CD4-positive, alpha-beta T cell (primary cell): ENCODE measurements at regions not wholly inside any gene's neighbourhood (a gene's known extent, or its start where the extent isn't known, plus 50 kb on each side); places are given as distances from the start of the nearest gene placed in this dataset.

Experiments
- ATAC-seq: fragments of 200-7000 bp; cut with Tn5 transposase; one replicate; pipeline ENCODE4 v1.10.0; 2022; ENCODE audit warnings: mild to moderate bottlenecking; ENCODE audit not compliant: poor library complexity
- CTCF ChIA-PET: fragments of 350-600 bp; sonication (Branson Sonifier 250); formaldehyde crosslinking; loops from one replicate; lab custom pipeline; 2021; ENCODE audit warnings: antibody characterized with exemption, inconsistent platforms; lab: Charles Lee
- POLR2A ChIA-PET: fragments of 350-600 bp; sonication (Branson Sonifier 250); formaldehyde crosslinking; loops from one replicate; lab custom pipeline; 2021; ENCODE audit warnings: antibody characterized with exemption, inconsistent platforms; lab: Charles Lee
- DNase-seq, 14 experiments: peaks; one replicate each; pipeline ENCODE4 v3.0.0-alpha.2; 2013 to 2020; ENCODE audit warnings: mixed read lengths in 2 of 14
- H3K27ac ChIP-seq, 2 donors: one replicate each; pipeline versions ENCODE4 v1.5.1 to v1.7.0; 2013; ENCODE audit warnings: low read length in 2 of 2, low read depth in 1 of 2, mild to moderate bottlenecking in 1 of 2
- H3K27me3 ChIP-seq, 2 experiments: 1 replicate in 1 of 2; 2 replicates in 1 of 2; pipeline versions ENCODE4 v1.6.1 to v1.7.0; 2013; ENCODE audit warnings: low read length in 2 of 2, control low read depth in 1 of 2, mild to moderate bottlenecking in 1 of 2, moderate library complexity in 1 of 2; ENCODE audit not compliant: insufficient read depth in 2 of 2, control insufficient read depth in 1 of 2
- H3K36me3 ChIP-seq: one replicate; pipeline ENCODE4 v1.6.1; 2013; ENCODE audit warnings: low read length, control low read depth; ENCODE audit not compliant: insufficient read depth
- H3K4me1 ChIP-seq: one replicate; pipeline ENCODE4 v1.6.1; 2013; ENCODE audit warnings: low read length, control low read depth; ENCODE audit not compliant: insufficient read depth
- H3K4me3 ChIP-seq: one replicate; pipeline ENCODE4 v1.5.1; 2013; ENCODE audit warnings: mild to moderate bottlenecking, low read length, moderate library complexity
- H3K9me3 ChIP-seq, 2 experiments: 1 replicate in 1 of 2; 2 replicates in 1 of 2; pipeline versions ENCODE4 v1.6.1 to v1.7.0; 2013; ENCODE audit warnings: low read length in 2 of 2, mild to moderate bottlenecking in 2 of 2, control low read depth in 1 of 2, moderate library complexity in 1 of 2; ENCODE audit not compliant: control insufficient read depth in 1 of 2, insufficient read depth in 1 of 2
- H3K27ac Mint-ChIP-seq: one replicate; pipeline ENCODE4 v1.8.0; 2020; ENCODE audit warnings: mixed read lengths
- H3K27me3 Mint-ChIP-seq: one replicate; pipeline ENCODE4 v1.8.0; 2021; ENCODE audit warnings: mixed read lengths
- H3K36me3 Mint-ChIP-seq: one replicate; pipeline ENCODE4 v1.8.0; 2021; ENCODE audit warnings: low read depth, mixed read lengths
- H3K4me1 Mint-ChIP-seq: one replicate; pipeline ENCODE4 v1.8.0; 2021; ENCODE audit warnings: low read depth, mixed read lengths
- H3K4me3 Mint-ChIP-seq: one replicate; pipeline ENCODE4 v1.8.0; 2020; ENCODE audit warnings: mild to moderate bottlenecking, mixed read lengths
- H3K9me3 Mint-ChIP-seq: one replicate; pipeline ENCODE4 v1.8.0; 2020; ENCODE audit warnings: mixed read lengths
- intact Hi-C, 2 experiments: fragments of 100-400 bp; cut with DNase I in 1 of 2; cut with micrococcal nuclease in 1 of 2; formaldehyde crosslinking; loops; one replicate each; pipeline versions ENCODE4 v1.15.1 to v1.9.0; 2023 to 2025; cut with DNase I, micrococcal nuclease
- TF ChIP-seq, protein P1 (sequence below): fragments of 200-600 bp; IDR thresholded peaks from one replicate; pipeline ENCODE4 v1.8.0; 2022; ENCODE audit warnings: antibody characterized with exemption, mild to moderate bottlenecking

DNA sequence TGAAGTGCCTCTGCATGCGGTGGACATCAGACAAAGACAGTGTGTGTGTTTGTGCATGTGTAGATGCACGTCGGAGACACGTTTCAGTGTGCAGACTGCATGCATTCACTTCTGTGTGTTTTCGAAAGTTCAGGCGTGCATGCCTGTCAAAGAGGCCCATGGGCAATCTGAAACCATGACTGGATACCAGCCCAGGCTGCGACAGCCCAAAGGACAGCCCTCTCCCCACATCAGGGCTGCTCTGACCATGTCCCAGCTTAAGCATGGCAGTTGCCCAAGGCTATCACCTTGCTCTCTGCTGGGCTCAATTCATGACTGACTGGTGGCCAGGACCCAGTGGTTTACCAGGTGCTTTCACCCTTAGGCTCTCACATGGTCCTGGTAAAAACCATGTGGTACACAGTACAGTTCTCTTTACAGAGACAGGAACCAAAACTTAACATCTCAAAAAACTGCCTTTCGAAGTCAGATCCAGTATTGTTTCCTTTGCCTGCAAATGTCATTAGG, 423.7 kb upstream of the CADM1 start:
- TF ChIP-seq, protein P1, sequence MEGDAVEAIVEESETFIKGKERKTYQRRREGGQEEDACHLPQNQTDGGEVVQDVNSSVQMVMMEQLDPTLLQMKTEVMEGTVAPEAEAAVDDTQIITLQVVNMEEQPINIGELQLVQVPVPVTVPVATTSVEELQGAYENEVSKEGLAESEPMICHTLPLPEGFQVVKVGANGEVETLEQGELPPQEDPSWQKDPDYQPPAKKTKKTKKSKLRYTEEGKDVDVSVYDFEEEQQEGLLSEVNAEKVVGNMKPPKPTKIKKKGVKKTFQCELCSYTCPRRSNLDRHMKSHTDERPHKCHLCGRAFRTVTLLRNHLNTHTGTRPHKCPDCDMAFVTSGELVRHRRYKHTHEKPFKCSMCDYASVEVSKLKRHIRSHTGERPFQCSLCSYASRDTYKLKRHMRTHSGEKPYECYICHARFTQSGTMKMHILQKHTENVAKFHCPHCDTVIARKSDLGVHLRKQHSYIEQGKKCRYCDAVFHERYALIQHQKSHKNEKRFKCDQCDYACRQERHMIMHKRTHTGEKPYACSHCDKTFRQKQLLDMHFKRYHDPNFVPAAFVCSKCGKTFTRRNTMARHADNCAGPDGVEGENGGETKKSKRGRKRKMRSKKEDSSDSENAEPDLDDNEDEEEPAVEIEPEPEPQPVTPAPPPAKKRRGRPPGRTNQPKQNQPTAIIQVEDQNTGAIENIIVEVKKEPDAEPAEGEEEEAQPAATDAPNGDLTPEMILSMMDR, result no peak
- no peak overlapping the region for H3K27ac Mint-ChIP-seq
- Histone ChIP-seq H3K9me3 (peaks cover 0 to 14% of the 10 kb centered on the region in 2 experiments), H3K4me3 (no peak overlapping the region), H3K36me3 (no peaks in the 10 kb centered on the region), H3K27me3 (no peaks in the 10 kb centered on the region), H3K4me1 (no peaks in the 10 kb centered on the region), H3K27ac (no peak overlapping the region)
- peaks cover 3% of the 10 kb centered on the region for H3K9me3 Mint-ChIP-seq
- intact Hi-C loops, result no loop called here
- ChIA-PET POLR2A (no interaction called here), CTCF (no interaction called here)
- no peaks in the 10 kb centered on the region for H3K4me1 Mint-ChIP-seq
- H3K27me3 Mint-ChIP-seq, result no peaks in the 10 kb centered on the region
- DNase-seq (no peak), ATAC-seq (no peak)
- no peaks in the 10 kb centered on the region for H3K36me3 Mint-ChIP-seq
- no peak overlapping the region for H3K4me3 Mint-ChIP-seq

DNA sequence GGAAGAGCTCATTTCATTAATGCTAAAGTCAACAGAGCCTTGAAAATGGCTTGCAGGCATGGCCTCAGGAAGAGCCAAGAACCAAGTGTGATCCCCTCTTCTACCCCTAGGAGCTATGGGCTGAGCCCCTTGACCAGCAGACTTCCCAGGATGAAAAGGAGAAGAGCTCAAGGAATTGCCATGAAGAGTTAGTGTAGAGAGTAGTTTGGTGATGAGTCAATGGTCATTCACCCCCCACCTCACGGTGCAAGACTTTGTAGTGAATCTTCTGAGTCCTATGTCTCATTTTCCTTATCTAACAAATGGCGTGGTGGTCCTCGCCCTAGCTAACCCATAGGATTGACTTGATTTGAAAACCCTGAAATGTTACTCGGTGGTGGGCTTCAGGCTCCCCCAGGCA, 422.4 kb upstream of the CADM1 start:
- no peaks in the 10 kb centered on the region for H3K27me3 Mint-ChIP-seq
- DNase-seq (no peak), ATAC-seq (no peak)
- CTCF ChIA-PET, result no interaction called here
- Histone ChIP-seq H3K9me3 (peaks cover 0 to 17% of the 10 kb centered on the region in 2 experiments), H3K27me3 (no peaks in the 10 kb centered on the region), H3K4me1 (no peaks in the 10 kb centered on the region), H3K4me3 (no peak overlapping the region), H3K27ac (no peak overlapping the region), H3K36me3 (no peaks in the 10 kb centered on the region)
- no peak overlapping the region for H3K4me3 Mint-ChIP-seq
- H3K36me3 Mint-ChIP-seq, result no peaks in the 10 kb centered on the region
- TF ChIP-seq, protein P1, result no peak
- POLR2A ChIA-PET, result no interaction called here
- H3K4me1 Mint-ChIP-seq, result no peaks in the 10 kb centered on the region
- H3K27ac Mint-ChIP-seq, result no peak overlapping the region
- peaks cover 3% of the 10 kb centered on the region for H3K9me3 Mint-ChIP-seq
- intact Hi-C loops, result no loop called here

DNA sequence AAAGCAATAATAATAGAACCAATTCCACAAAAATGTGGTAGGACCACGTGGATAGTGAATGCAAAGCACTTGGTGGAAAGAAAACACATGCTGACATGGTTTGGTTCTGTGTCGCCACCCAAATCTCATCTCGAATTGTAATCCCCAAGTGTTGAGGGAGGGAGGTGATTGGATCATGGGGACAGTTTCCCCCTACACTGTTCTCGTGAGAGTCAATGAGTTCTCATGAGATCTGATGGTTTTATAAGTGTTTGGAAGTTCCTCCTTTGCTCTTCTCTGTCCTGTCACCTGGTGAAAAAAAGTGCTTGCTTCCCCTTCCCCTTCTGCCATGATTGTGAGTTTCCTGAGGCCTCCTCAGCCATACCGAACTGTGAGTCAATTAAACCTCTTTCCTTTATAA, 421.9 kb upstream of the CADM1 start:
- H3K9me3 ChIP-seq, result peaks cover 0 to 17% of the 10 kb centered on the region in 2 experiments
- DNase-seq, result peak in 1 of 14 experiments; percentile 18
- intact Hi-C loops, result no loop called here
- ChIA-PET CTCF (no interaction called here), POLR2A (no interaction called here)
- no peak for ATAC-seq
- Mint-ChIP-seq H3K4me3 (no peak overlapping the region), H3K27me3 (no peaks in the 10 kb centered on the region), H3K9me3 (peaks cover 3% of the 10 kb centered on the region), H3K27ac (no peak overlapping the region), H3K4me1 (no peaks in the 10 kb centered on the region), H3K36me3 (no peaks in the 10 kb centered on the region)
- no peaks in the 10 kb centered on the region for H3K27me3 ChIP-seq
- H3K36me3 ChIP-seq, result no peaks in the 10 kb centered on the region
- no peak overlapping the region for H3K27ac ChIP-seq
- TF ChIP-seq, protein P1, result no peak
- H3K4me1 ChIP-seq, result no peaks in the 10 kb centered on the region
- no peak overlapping the region for H3K4me3 ChIP-seq
